ENCODE measurements at regions not wholly inside any gene's neighbourhood (a gene's known extent, or its start where the extent isn't known, plus 50 kb on each side); places are given as distances from the start of the nearest gene placed in this dataset.
"Not testable (repeated sequence)": the region's sequence is repeated elsewhere in the genome, so short reads cannot be mapped to it uniquely, and the experiment has no call there.

DNA sequence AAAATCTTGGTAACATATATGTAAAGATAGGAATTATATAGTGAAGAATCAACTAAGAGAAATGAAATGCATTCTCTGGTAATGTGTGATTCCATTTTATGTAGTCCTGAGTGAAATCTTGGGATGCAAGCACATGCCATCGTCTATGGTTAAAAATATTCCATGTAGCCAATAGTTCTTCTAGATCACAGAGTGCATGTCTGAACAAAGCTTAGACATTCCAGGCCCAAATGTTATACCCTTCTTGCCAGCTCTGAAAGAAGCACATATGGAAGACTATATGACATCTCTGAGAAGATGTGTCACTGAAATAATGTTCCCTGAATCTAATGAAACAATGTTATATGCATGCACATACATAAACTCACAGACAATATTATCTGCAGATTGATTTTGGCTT is 92.3 kb upstream of the TFPI start:
- DNase-seq (no peak), ATAC-seq (no peak)
- TF ChIP-seq POLR2A (IDR thresholded peaks at IDR 0.05) = no peak
- TF ChIP-seq, protein P1, sequence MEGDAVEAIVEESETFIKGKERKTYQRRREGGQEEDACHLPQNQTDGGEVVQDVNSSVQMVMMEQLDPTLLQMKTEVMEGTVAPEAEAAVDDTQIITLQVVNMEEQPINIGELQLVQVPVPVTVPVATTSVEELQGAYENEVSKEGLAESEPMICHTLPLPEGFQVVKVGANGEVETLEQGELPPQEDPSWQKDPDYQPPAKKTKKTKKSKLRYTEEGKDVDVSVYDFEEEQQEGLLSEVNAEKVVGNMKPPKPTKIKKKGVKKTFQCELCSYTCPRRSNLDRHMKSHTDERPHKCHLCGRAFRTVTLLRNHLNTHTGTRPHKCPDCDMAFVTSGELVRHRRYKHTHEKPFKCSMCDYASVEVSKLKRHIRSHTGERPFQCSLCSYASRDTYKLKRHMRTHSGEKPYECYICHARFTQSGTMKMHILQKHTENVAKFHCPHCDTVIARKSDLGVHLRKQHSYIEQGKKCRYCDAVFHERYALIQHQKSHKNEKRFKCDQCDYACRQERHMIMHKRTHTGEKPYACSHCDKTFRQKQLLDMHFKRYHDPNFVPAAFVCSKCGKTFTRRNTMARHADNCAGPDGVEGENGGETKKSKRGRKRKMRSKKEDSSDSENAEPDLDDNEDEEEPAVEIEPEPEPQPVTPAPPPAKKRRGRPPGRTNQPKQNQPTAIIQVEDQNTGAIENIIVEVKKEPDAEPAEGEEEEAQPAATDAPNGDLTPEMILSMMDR (IDR thresholded peaks at IDR 0.05 in 4 of 5, conservative IDR thresholded peaks at IDR 0.05 in 1 of 5) = no peak
- no peaks in the 10 kb centered on the region for H3K36me3 ChIP-seq
- H3K4me3 ChIP-seq = no peak overlapping the region
- intact Hi-C loops (cut with DNase I; ENCODE audit: low total_unique reads) (no loop called here), in situ Hi-C loops (cut with MboI; ENCODE audit: low sequenced_read_pairs in 4 of 4) (no loop called here)
- no peak overlapping the region for H3K27ac ChIP-seq
- H3K4me1 ChIP-seq = peaks cover 0 to 7% of the 10 kb centered on the region in 2 donors
- H3K27me3 ChIP-seq = no peaks in the 10 kb centered on the region
- no peaks in the 10 kb centered on the region for H3K9me3 ChIP-seq

DNA sequence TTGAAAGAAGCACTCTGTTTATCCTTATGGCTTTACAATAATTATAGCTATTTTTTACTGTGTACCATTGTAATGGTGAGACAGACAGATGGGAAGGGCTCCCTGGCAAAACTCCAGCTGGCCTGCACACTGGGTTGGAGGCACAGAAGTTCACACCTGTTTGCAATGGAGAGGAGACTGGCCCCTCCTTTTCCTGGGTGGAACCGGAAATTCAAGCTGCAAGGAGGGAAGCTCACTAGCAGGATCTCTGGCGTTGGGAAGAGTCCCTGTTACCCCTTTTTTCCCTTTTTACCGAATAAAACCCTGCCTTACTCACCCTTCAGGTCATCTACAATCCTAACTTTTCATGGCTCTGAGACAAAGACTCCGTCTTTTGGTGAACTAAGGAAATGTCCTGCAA is 100.3 kb upstream of the TFPI start:
- Histone ChIP-seq H3K4me3 (no peak overlapping the region), H3K36me3 (no peaks in the 10 kb centered on the region), H3K9me3 (no peaks in the 10 kb centered on the region), H3K27ac (no peak overlapping the region), H3K27me3 (no peaks in the 10 kb centered on the region), H3K4me1 (no peaks in the 10 kb centered on the region)
- in situ Hi-C loops (cut with MboI; ENCODE audit: low sequenced_read_pairs in 4 of 4) (no loop called here), intact Hi-C loops (cut with DNase I; ENCODE audit: low total_unique reads) (no loop called here)
- no peak for TF ChIP-seq POLR2A (IDR thresholded peaks at IDR 0.05)
- TF ChIP-seq, protein P1 (IDR thresholded peaks at IDR 0.05 in 4 of 5, conservative IDR thresholded peaks at IDR 0.05 in 1 of 5) = no peak
- ATAC-seq = no peak
- DNase-seq = no peak

DNA sequence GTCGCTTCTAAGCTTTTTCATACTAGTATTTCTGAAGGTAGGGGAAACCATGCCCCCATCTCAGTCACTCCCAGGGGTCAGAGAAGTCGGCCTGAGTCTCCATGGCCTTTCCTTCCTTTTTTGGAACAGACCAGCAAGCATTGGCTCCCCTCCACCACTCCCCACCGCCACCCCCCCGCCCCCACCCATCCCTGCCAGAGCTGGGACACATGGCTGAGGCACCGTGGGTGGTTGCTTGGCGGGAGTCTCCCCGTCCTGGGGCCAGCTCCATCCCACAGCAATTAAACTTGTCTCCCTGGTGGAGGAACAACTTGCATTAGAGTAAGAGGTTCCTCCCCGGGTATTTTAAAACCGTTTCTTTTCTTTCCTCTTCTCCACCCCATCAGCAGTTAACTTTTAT is 100.8 kb upstream of the TFPI start:
- Histone ChIP-seq H3K9me3 (no peaks in the 10 kb centered on the region), H3K4me1 (no peaks in the 10 kb centered on the region), H3K27ac (no peak overlapping the region), H3K27me3 (no peaks in the 10 kb centered on the region), H3K36me3 (no peaks in the 10 kb centered on the region), H3K4me3 (no peak overlapping the region)
- in situ Hi-C loops (cut with MboI; ENCODE audit: low sequenced_read_pairs in 4 of 4) (no loop called here), intact Hi-C loops (cut with DNase I; ENCODE audit: low total_unique reads) (no loop called here)
- DNase-seq = no peak
- TF ChIP-seq, protein P1 (IDR thresholded peaks at IDR 0.05 in 4 of 5, conservative IDR thresholded peaks at IDR 0.05 in 1 of 5) = no peak
- TF ChIP-seq POLR2A (IDR thresholded peaks at IDR 0.05) = no peak
- no peak for ATAC-seq

DNA sequence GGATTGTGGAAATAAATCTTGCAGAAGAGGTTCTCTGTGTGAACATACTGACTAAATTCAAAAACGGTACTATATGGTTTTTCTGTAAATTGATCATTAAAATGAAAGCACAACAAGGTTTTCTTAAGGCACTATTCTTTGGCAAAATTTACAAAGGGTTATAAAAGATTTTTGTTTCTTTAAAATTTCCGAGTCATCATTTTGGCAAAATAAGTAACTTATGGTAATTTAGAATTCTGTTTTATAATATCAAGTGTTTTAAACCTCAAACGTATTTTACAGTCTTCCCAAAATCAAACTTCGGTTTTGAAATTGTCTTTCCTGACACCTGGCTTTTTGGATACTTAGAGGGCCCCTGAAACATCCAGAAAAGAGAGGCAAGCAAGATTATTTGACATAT is 101.9 kb upstream of the TFPI start:
- H3K4me3 ChIP-seq = no peak overlapping the region
- ATAC-seq (no peak), DNase-seq (no peak)
- H3K27me3 ChIP-seq = no peaks in the 10 kb centered on the region
- H3K36me3 ChIP-seq = no peaks in the 10 kb centered on the region
- H3K27ac ChIP-seq = no peak overlapping the region
- H3K9me3 ChIP-seq = no peaks in the 10 kb centered on the region
- intact Hi-C loops (cut with DNase I; ENCODE audit: low total_unique reads) (no loop called here), in situ Hi-C loops (cut with MboI; ENCODE audit: low sequenced_read_pairs in 4 of 4) (no loop called here)
- no peaks in the 10 kb centered on the region for H3K4me1 ChIP-seq
- TF ChIP-seq POLR2A (IDR thresholded peaks at IDR 0.05) = no peak
- TF ChIP-seq, protein P1 (IDR thresholded peaks at IDR 0.05 in 4 of 5, conservative IDR thresholded peaks at IDR 0.05 in 1 of 5) = no peak

DNA sequence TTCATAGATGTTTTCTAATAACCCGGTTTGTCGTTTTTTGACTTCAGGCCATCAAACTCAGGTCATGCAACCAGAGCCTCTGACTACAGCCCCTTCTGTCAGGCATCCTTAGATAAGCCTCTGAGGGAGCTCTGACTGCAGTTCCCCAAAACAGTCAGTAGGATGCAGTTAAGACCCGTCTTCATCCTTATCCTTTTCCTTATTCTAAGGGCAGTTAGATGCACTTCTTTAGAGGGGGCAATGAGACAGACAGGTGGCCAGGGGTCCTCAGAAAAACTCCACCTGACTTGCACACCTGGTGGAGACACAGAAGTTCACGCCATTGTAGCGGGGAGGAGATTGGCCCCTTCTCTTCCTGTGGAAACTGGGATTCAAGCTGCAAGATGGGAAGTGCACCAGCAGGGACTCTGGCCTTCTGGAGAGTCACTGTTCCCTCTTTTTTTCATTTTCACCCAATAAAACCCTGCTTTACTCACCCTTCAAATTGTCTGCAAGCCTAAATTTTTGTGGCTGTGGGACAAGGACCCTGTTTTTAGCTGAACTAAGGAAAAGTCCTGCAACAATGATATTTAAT is 104.8 kb upstream of the TFPI start:
- in situ Hi-C loops (cut with MboI; ENCODE audit: low sequenced_read_pairs in 4 of 4) = no loop called here

DNA sequence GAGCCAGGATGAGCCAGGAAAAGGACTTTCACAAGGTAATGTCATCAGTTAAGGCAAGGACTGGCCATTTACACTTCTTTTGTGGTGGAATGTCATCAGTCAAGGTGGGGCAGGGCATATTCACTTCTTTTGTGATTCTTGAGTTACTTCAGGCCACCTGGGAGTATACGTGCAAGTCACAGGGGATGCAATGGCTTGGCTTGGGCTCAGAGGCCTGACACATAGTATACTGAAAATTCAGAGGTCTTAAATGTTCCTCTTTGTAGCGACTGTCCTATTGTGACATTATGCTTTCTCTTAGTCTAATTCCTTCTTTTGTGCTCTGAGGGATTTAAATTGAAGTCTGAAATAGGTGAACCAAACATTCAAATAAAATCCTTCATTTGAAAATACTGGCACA is 121.8 kb upstream of the TFPI start:
- in situ Hi-C loops (cut with MboI; ENCODE audit: low sequenced_read_pairs in 4 of 4); H3K27me3 ChIP-seq; intact Hi-C loops (cut with DNase I; ENCODE audit: low total_unique reads); H3K9me3 ChIP-seq; H3K36me3 ChIP-seq; H3K4me1 ChIP-seq; H3K4me3 ChIP-seq; H3K27ac ChIP-seq; ATAC-seq; DNase-seq: not testable (repeated sequence)

More for the DNA sequence above, 104.8 kb upstream of the TFPI start:
- H3K9me3 ChIP-seq = no peaks in the 10 kb centered on the region
- H3K27ac ChIP-seq = no peak overlapping the region
- TF ChIP-seq POLR2A (IDR thresholded peaks at IDR 0.05) = no peak
- TF ChIP-seq, protein P1 (IDR thresholded peaks at IDR 0.05 in 4 of 5, conservative IDR thresholded peaks at IDR 0.05 in 1 of 5) = no peak
- no peaks in the 10 kb centered on the region for H3K36me3 ChIP-seq
- no peak for DNase-seq
- ATAC-seq = no peak
- no peaks in the 10 kb centered on the region for H3K4me1 ChIP-seq
- no peak overlapping the region for H3K4me3 ChIP-seq
- no peaks in the 10 kb centered on the region for H3K27me3 ChIP-seq
- intact Hi-C loops (cut with DNase I; ENCODE audit: low total_unique reads) = no loop called here

Data from gastrocnemius medialis (tissue), 4 donors.